HFF-Myc (cell line): ENCODE measurements at regions not wholly inside any gene's neighbourhood (a gene's known extent, or its start where the extent isn't known, plus 50 kb on each side); places are given as distances from the start of the nearest gene placed in this dataset.
A peak's percentile ranks its signal among the peaks of the same experiment; 100 is the strongest.

Experiments
- DNase-seq: peaks from one replicate; pipeline ENCODE4 v3.0.0-alpha.2; 2011; ENCODE audit warnings: low read depth; ENCODE audit errors: extremely low read depth
- H3K4me3 ChIP-seq: replicated peaks from 2 replicates; pipeline ENCODE4 v1.5.1; 2011; ENCODE audit warnings: low read depth, mild to moderate bottlenecking, control low read depth, low read length
- CTCF ChIP-seq: IDR thresholded peaks from 2 replicates; pipeline ENCODE4 v1.5.1; 2012; ENCODE audit warnings: mild to moderate bottlenecking, low read depth, low read length, control low read depth; ENCODE audit errors: missing control alignments

- no peak for DNase-seq
- H3K4me3 ChIP-seq, result no peak overlapping the region
- peak; percentile 49 for TF ChIP-seq CTCF
Measured at GRCh38 chr14:31934767-31935266, 142.3 kb upstream of the ARHGAP5 start.

GRCh38 chr14:31935391-31935790 lies 141.7 kb upstream of the ARHGAP5 start:
- H3K4me3 ChIP-seq, result no peak overlapping the region
- no peak for DNase-seq
- no peak for TF ChIP-seq CTCF

DNA sequence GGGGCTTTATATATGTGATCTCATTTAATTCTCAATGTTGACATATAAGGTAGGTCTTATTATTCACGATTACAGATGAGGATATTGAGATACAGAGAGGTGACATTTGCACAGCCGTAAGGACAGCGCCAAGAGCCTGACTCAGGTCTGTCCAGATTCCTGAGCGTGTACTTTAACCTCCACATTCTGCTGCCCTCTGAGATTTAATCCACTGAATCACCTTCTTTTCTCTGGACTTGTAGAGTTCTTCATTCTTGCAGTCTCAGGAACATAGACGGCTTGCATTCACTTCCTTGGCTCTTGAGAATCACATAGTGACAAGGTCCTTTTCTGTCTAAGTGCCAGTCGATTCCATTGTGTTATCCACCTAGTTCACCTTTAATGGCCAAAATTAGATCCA lies 141.0 kb upstream of the ARHGAP5 start:
- H3K4me3 ChIP-seq, result no peak overlapping the region
- no peak for DNase-seq
- TF ChIP-seq CTCF, result no peak

- DNase-seq, result peak; percentile 65
- TF ChIP-seq CTCF, result no peak
Measured at GRCh38 chr14:31937730-31938346, 139.3 kb upstream of the ARHGAP5 start.

DNA sequence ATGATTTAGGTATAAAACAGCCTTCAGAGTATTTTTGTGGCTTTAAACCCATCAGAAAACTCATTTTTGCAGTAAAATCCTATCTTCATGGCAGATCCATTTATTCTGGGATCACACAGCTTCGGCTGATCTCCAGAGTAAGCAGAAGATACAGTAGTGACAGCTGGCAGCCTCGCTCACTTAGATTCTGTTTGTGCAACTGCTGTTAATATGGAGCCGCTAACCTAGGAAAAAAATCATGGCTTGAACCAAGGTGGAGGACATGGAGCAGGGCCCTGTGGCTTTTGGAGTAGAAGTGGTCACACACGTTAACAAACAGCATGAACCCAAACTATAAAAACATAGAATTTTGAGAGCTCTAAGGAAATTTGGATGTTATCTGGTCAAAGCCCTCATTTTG lies 137.2 kb upstream of the ARHGAP5 start:
- no peak overlapping the region for H3K4me3 ChIP-seq
- no peak for DNase-seq
- no peak for TF ChIP-seq CTCF

More at GRCh38 chr14:31937730-31938346, 139.3 kb upstream of the ARHGAP5 start:
- H3K4me3 ChIP-seq, result no peak overlapping the region

GRCh38 chr14:31941487-31941886 lies 135.6 kb upstream of the ARHGAP5 start:
- TF ChIP-seq CTCF, result no peak
- DNase-seq, result no peak

More at GRCh38 chr14:31941487-31941886, 135.6 kb upstream of the ARHGAP5 start:
- H3K4me3 ChIP-seq, result no peak overlapping the region
